Lower lobe of right lung (tissue), 2 donors: ENCODE measurements at regions not wholly inside any gene's neighbourhood (a gene's known extent, or its start where the extent isn't known, plus 50 kb on each side); places are given as distances from the start of the nearest gene placed in this dataset.

Experiments
- ATAC-seq, 2 donors: fragments of 200-7000 bp; cut with Tn5 transposase; one replicate each; pipeline ENCODE4 v1.9.1; 2020 to 2022; ENCODE audit warnings: mild to moderate bottlenecking in 2 of 2, moderate library complexity in 2 of 2
- DNase-seq: peaks from one replicate; pipeline ENCODE4 v3.0.0-alpha.2; 2020
- H3K27ac ChIP-seq: fragments of 200-600 bp; one replicate; pipeline ENCODE4 v1.8.0; 2022
- H3K27me3 ChIP-seq: fragments of 200-600 bp; one replicate; pipeline ENCODE4 v1.8.0; 2022; ENCODE audit warnings: low read depth
- H3K36me3 ChIP-seq: fragments of 200-600 bp; one replicate; pipeline ENCODE4 v1.8.0; 2022; ENCODE audit warnings: mild to moderate bottlenecking
- H3K4me1 ChIP-seq: fragments of 200-600 bp; one replicate; pipeline ENCODE4 v1.8.0; 2022
- H3K4me3 ChIP-seq: fragments of 200-600 bp; one replicate; pipeline ENCODE4 v1.8.0; 2022; ENCODE audit warnings: mild to moderate bottlenecking
- H3K9me3 ChIP-seq: fragments of 200-600 bp; one replicate; pipeline ENCODE4 v1.8.0; 2022
- intact Hi-C: fragments of 100-400 bp; cut with DNase I; formaldehyde crosslinking; loops from one replicate; pipeline ENCODE4 v1.11.0; 2022
- TF ChIP-seq, protein P1 (sequence below): fragments of 200-600 bp; IDR thresholded peaks from one replicate; pipeline ENCODE4 v1.8.0; 2022; ENCODE audit warnings: antibody characterized with exemption, mild to moderate bottlenecking
- donor health status: DM: no; HTN: yes; CAD: no; lungs with severe emphysema.

DNA sequence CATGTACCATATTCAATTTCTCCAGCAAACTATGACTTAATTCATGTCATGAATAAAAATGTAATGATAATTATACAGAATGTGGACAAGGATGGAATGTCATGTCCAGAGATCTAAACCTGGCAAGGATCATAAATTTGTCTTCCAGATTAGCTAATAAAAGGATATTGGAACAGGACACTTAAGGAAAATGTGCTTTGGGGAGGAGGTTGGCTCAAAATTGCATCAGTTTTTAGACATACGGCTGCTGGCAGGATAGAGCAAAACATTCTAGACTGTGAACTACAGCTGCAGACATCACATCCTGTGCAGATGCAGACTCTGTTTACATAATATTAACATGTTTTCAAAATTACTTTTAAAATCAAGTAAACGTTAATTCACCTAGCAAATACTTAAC, 248.4 kb downstream of the TLR4 start:
- Histone ChIP-seq H3K4me3 (no peak overlapping the region), H3K9me3 (no peaks in the 10 kb centered on the region), H3K27me3 (no peaks in the 10 kb centered on the region), H3K4me1 (no peaks in the 10 kb centered on the region), H3K27ac (no peak overlapping the region), H3K36me3 (no peaks in the 10 kb centered on the region)
- TF ChIP-seq, protein P1, sequence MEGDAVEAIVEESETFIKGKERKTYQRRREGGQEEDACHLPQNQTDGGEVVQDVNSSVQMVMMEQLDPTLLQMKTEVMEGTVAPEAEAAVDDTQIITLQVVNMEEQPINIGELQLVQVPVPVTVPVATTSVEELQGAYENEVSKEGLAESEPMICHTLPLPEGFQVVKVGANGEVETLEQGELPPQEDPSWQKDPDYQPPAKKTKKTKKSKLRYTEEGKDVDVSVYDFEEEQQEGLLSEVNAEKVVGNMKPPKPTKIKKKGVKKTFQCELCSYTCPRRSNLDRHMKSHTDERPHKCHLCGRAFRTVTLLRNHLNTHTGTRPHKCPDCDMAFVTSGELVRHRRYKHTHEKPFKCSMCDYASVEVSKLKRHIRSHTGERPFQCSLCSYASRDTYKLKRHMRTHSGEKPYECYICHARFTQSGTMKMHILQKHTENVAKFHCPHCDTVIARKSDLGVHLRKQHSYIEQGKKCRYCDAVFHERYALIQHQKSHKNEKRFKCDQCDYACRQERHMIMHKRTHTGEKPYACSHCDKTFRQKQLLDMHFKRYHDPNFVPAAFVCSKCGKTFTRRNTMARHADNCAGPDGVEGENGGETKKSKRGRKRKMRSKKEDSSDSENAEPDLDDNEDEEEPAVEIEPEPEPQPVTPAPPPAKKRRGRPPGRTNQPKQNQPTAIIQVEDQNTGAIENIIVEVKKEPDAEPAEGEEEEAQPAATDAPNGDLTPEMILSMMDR, result no peak
- DNase-seq (no peak), ATAC-seq (no peak)
- intact Hi-C loops, result no loop called here

DNA sequence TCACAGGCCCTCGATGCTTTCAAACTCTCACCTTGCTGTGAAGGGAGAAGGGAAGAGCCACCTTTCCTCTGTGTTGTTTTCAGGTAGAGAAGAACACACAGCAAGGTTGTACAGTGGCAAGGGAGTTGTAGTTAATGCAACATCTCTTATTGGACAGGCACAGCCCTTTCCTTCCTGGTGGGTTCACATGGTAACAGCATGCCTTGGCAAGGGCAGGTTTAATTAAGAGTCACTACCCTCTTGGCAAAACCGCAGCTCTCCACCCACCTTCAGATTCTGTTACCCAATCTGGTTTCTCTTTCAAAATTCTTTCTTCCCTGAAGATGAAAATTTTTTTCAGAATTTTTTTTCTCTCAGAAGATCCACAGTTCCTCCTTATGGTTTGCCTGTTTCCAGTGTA, 253.1 kb downstream of the TLR4 start:
- Histone ChIP-seq H3K27ac (no peak overlapping the region), H3K36me3 (no peaks in the 10 kb centered on the region), H3K9me3 (no peaks in the 10 kb centered on the region), H3K27me3 (no peaks in the 10 kb centered on the region), H3K4me3 (no peak overlapping the region), H3K4me1 (no peaks in the 10 kb centered on the region)
- peak; percentile 78 to 87 for ATAC-seq
- intact Hi-C loops, result no loop called here
- TF ChIP-seq, protein P1, result no peak
- peak; percentile 41 for DNase-seq

DNA sequence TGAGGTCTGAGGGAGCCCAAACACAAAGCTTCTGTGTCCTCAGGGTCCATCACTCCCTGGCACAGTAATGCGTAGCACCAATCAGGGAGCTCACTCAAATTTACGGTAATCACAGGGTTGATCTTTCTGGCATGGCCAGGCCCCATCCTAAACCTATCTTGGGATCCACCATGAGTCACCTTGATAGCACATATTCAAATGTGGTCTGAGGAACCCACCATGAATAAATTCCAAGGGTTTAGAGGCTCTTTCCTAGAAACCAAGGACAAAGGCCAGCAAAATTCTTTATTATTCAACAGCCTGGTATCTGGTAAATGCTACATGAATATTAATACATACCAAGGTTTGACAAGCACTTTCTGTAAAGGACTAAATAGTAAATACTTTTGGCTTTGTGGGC, 254.5 kb downstream of the TLR4 start:
- intact Hi-C loops, result no loop called here

DNA sequence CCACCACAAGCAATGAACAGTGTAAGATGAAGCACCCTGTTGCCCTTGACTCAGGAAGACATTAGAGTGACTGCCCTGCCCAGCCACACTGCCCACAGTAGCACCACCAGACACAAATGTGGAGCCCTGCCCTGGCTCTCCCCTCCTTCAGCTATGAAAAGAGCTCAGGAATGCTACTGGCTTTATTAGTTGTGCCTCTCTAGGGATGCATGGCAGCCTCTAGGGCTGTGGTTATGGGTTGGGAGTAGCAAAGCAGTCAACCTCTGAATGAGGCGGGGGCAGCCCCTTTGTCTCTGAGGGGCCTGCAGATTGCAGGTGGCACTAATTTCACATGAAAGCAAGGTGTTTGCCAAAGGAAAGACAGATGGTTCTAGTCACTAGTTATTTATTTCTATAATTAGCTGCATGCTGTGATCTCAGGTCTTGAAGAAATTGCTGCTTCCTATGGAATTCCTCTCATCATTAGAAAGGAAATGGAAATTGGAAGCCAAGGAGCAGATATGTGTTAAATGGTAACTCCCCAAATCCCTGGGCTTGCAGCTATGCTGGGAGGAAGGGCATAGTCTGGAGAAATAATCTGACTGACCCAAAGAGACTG, 259.4 kb downstream of the TLR4 start:
- no peaks in the 10 kb centered on the region for H3K9me3 ChIP-seq

More for the DNA sequence above, 254.5 kb downstream of the TLR4 start:
- H3K9me3 ChIP-seq, result no peaks in the 10 kb centered on the region
- TF ChIP-seq, protein P1, result no peak
- no peak overlapping the region for H3K27ac ChIP-seq
- DNase-seq, result no peak
- H3K4me1 ChIP-seq, result no peaks in the 10 kb centered on the region
- no peak overlapping the region for H3K4me3 ChIP-seq
- H3K27me3 ChIP-seq, result no peaks in the 10 kb centered on the region
- no peaks in the 10 kb centered on the region for H3K36me3 ChIP-seq
- no peak for ATAC-seq

DNA sequence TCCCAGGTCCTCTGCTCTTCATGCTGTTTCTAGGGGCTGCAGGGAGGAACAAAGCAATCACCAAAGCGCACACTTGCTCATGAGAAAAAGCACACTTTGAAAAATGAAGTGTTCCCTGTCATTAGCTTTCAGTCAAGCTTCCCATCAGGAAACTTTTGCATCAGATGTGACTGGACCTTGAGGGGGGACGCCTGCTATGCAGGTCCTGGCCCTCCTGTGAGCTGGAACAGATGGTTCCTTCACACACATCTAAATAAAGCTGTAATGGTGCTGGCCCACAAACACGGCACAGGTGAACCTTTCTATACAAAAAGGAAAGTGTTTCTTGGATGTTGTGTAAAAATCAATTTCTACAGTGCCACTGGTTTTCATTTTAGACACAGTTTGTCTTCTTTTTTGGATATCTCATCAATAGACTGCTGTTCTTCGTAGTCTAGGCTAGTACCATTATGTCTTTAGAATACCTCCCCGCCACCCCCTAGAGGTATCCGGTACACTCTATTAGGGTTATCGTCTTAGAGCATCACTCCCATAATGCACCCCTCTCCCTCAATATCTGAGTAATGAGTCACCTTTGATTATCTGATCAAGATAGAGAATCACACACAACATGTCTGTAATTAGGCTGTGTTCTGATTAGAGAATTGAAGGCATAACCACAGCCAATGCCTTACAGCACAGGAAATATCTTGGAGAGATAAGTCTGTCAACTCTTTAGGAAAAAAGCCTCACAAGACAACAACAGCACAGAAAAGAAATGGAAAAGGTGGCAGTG, 266.3 kb downstream of the TLR4 start:
- TF ChIP-seq, protein P1, result no peak
- DNase-seq, result no peak
- H3K27me3 ChIP-seq, result no peaks in the 10 kb centered on the region
- no peaks in the 10 kb centered on the region for H3K36me3 ChIP-seq
- no peak for ATAC-seq
- H3K4me1 ChIP-seq, result no peaks in the 10 kb centered on the region
- no peak overlapping the region for H3K27ac ChIP-seq
- intact Hi-C loops, result no loop called here
- no peak overlapping the region for H3K4me3 ChIP-seq
- no peaks in the 10 kb centered on the region for H3K9me3 ChIP-seq

More for the DNA sequence above, 259.4 kb downstream of the TLR4 start:
- no peak overlapping the region for H3K27ac ChIP-seq
- ATAC-seq (no peak), DNase-seq (no peak)
- no peaks in the 10 kb centered on the region for H3K27me3 ChIP-seq
- no peaks in the 10 kb centered on the region for H3K36me3 ChIP-seq
- H3K4me1 ChIP-seq, result no peaks in the 10 kb centered on the region
- intact Hi-C loops, result no loop called here
- H3K4me3 ChIP-seq, result no peak overlapping the region
- TF ChIP-seq, protein P1, result no peak
